Heart left ventricle (tissue), 16 donors: ENCODE measurements at regions not wholly inside any gene's neighbourhood (a gene's known extent, or its start where the extent isn't known, plus 50 kb on each side); places are given as distances from the start of the nearest gene placed in this dataset.

Source experiments
- ATAC-seq, 4 donors: fragments of 200-7000 bp; cut with Tn5 transposase; one replicate each; pipeline ENCODE4 v1.9.1; 2020 to 2022; ENCODE audit warnings: moderate library complexity in 4 of 4, mild to moderate bottlenecking in 3 of 4, moderate number of reproducible peaks in 1 of 4
- DNase-seq, 5 donors: peaks; one replicate each; pipeline ENCODE4 v3.0.0-alpha.2; 2020
- H3K27ac ChIP-seq, 12 donors: fragments of 200-600 bp; sonication (generic) in 4 of 12; one replicate each; pipeline versions ENCODE4 v1.5.0 to v1.8.0; 2016 to 2022; ENCODE audit warnings: mild to moderate bottlenecking in 2 of 12
- H3K27me3 ChIP-seq, 9 donors: fragments of 200-600 bp; sonication (generic) in 2 of 9; one replicate each; pipeline versions ENCODE4 v1.5.1 to v1.8.0; 2016 to 2022; ENCODE audit warnings: mild to moderate bottlenecking in 3 of 9
- H3K36me3 ChIP-seq, 9 donors: fragments of 200-600 bp; sonication (generic) in 2 of 9; one replicate each; pipeline versions ENCODE4 v1.5.0 to v1.8.0; 2018 to 2022; ENCODE audit warnings: mild to moderate bottlenecking in 2 of 9
- H3K4me1 ChIP-seq, 12 donors: fragments of 200-600 bp; sonication (generic) in 4 of 12; one replicate each; pipeline versions ENCODE4 v1.5.0 to v1.8.0; 2016 to 2022; ENCODE audit warnings: mild to moderate bottlenecking in 3 of 12
- H3K4me3 ChIP-seq, 12 donors: fragments of 200-600 bp; sonication (generic) in 4 of 12; one replicate each; pipeline versions ENCODE4 v1.5.0 to v1.8.0; 2017 to 2022; ENCODE audit warnings: mild to moderate bottlenecking in 9 of 12, moderate library complexity in 4 of 12
- H3K9me3 ChIP-seq, 12 donors: fragments of 200-600 bp; sonication (generic) in 4 of 12; one replicate each; pipeline versions ENCODE4 v1.5.0 to v1.8.0; 2016 to 2022; ENCODE audit warnings: mild to moderate bottlenecking in 1 of 12
- POLR2A ChIP-seq, 2 donors: fragments of 450-650 bp; IDR thresholded peaks; one replicate each; pipeline ENCODE4 v1.6.1; 2017; ENCODE audit warnings: antibody characterized with exemption in 2 of 2, mild to moderate bottlenecking in 2 of 2, moderate library complexity in 2 of 2
- WGBS, 4 donors: extraction: QIAGEN DNeasy Blood & Tissue Kit in 2 of 4; methylation state at CpG; one replicate each; pipeline versions ENCODE4 v1.1.5 to v1.1.7; 2013 to 2018; 5-methylcytosine and 5-hydroxymethylcytosine counted together
- intact Hi-C, 10 donors: fragments of 100-400 bp; cut with DNase I; formaldehyde crosslinking; loops; one replicate each; pipeline versions ENCODE4 v1.11.1 to v1.14.2; 2022
- TF ChIP-seq, protein P1 (sequence below), 12 donors: fragments of 200-600 bp; sonication (generic) in 4 of 12; IDR thresholded peaks; one replicate each; pipeline versions ENCODE4 v1.5.0 to v1.8.0; 2018 to 2022; ENCODE audit warnings: antibody characterized with exemption in 12 of 12, mild to moderate bottlenecking in 5 of 12
- donor health status: ischemic (EF 13 %, LVEDD 7.1; RV severe dilation, severe dysfunction).
- donor health status: healthy with polysubstance abuse.
- donor health status: DM: no; HTN: yes; CAD: no.
- donor health status: DM: no; HTN: no; CAD: no.
- donor health status: ischemic (EF 25% LVEDD 6.9; RV normal size, moderate dysfunction).
- donor health status: ischemic (EF 25% LVEDD 5.7; RV mildly dilated, moderate dysfunction).
- donor health status: healthy.
- donor health status: DM: yes; HTN: yes; CAD: no.
- donor health status: ischemic (EF 35%, LVEDD 5.7; RV mildly dilated, moderate dysfunction).
- donor health status: nonischemic (EF 11% LVEDD 7.7; RV severe dilation, severe dysfunction).
- donor health status: DM: yes; HTN: yes; CAD: no.
- donor health status: PGD.
- donor health status: ischemic (EF 29% LVEDD 5.4; RV normal size, mild dysfunction).
- donor health status: nonischemic (EF 23%, LVEDD 6.1; RV moderate dilation, normal function).

DNA sequence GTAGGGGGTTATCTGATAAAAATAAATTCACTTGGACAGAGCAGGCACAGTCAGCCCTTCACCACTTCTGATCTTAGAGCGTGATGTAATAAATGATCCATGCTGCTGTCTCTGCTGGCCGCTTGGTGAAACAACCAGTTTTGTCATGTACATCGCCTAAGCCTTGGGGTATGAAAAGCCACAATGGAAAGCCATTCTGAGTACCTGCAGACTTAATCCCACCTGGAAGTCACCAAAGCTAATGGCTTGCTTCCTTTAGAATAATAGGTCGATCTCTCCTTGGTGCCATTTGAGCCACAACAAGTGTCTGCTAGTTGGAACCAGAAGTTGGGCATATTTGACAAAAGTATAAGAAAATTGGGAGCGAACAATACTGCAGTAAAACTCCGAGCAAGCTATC is 1649.7 kb upstream of the SPRY2 start:
- DNase-seq (no peak), ATAC-seq (no peak)
- no peak overlapping the region for H3K27ac ChIP-seq
- intact Hi-C loops = no loop called here
- H3K27me3 ChIP-seq = no peaks in the 10 kb centered on the region
- peaks cover 0 to 3% (median 0%) of the 10 kb centered on the region in 12 donors for H3K9me3 ChIP-seq
- TF ChIP-seq POLR2A (IDR thresholded peaks at IDR 0.05) = no peak
- TF ChIP-seq, protein P1, sequence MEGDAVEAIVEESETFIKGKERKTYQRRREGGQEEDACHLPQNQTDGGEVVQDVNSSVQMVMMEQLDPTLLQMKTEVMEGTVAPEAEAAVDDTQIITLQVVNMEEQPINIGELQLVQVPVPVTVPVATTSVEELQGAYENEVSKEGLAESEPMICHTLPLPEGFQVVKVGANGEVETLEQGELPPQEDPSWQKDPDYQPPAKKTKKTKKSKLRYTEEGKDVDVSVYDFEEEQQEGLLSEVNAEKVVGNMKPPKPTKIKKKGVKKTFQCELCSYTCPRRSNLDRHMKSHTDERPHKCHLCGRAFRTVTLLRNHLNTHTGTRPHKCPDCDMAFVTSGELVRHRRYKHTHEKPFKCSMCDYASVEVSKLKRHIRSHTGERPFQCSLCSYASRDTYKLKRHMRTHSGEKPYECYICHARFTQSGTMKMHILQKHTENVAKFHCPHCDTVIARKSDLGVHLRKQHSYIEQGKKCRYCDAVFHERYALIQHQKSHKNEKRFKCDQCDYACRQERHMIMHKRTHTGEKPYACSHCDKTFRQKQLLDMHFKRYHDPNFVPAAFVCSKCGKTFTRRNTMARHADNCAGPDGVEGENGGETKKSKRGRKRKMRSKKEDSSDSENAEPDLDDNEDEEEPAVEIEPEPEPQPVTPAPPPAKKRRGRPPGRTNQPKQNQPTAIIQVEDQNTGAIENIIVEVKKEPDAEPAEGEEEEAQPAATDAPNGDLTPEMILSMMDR (IDR thresholded peaks at IDR 0.05) = no peak
- no peak overlapping the region for H3K4me3 ChIP-seq
- H3K4me1 ChIP-seq = no peaks in the 10 kb centered on the region
- 87 to 89% (median 87%) methylated on average over 6 of the region's 6 CpGs for WGBS, 4 donors
- H3K36me3 ChIP-seq = no peaks in the 10 kb centered on the region

DNA sequence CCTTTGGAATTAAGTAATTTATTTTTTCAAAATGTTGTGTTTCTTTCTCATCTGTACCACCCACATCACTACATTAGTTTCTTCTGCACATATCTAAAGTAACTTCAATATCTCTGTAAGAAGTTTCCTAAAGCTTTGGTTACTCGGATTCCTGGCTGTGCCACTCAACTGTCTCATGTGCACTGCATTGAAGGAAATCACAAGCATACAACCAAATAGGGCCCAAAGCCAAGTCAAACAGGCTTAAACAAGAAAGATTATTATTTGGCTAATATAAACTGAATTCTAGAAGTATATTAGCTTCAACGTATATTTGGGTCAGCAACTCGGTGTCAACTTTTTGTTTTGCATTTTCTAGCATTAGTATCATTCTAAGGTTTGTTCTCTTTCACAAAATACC is 1647.6 kb upstream of the SPRY2 start:
- 38 to 47% (median 46%) methylated on average over 3 of the region's 3 CpGs for WGBS, 4 donors
- intact Hi-C loops = no loop called here
- Histone ChIP-seq H3K27me3 (no peaks in the 10 kb centered on the region), H3K4me1 (no peaks in the 10 kb centered on the region), H3K9me3 (peaks cover 0 to 6% (median 0%) of the 10 kb centered on the region in 12 donors), H3K4me3 (no peak overlapping the region), H3K36me3 (no peaks in the 10 kb centered on the region), H3K27ac (no peak overlapping the region)
- DNase-seq = no peak
- ATAC-seq = no peak
- no peak for TF ChIP-seq POLR2A (IDR thresholded peaks at IDR 0.05)
- TF ChIP-seq, protein P1 (IDR thresholded peaks at IDR 0.05) = no peak

DNA sequence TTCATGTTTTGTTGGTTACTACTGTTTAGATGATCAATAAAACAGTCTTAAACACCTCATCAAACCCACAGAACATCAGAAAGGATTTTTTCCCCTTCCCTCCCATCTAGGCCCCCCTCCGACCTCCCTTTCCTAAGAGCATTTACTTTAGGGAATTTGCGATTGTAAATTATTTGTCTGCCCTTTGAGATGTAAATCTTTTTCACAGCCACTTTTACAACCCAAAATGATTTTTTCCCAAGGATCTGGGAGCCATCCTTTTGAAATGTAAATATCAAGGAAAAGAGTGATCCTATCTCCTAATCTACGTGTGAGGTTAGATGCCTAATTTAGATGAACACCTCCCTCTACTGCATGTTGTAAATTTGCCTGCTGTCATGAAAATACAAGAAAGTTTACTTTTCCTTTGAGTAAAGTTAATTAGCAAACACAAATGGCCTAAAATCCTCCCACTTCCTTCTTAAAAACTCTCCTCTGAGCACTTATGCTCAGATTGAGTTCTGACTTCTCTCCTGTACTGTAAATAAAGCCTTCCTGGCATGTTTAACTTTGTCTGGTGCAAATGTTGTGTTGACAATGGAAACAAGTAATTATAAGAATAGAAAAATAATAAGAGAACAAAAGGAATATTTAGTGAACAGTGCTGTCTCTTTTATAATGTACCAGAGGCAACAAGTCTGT is 1646.9 kb upstream of the SPRY2 start:
- ATAC-seq (no peak), DNase-seq (no peak)
- Histone ChIP-seq H3K4me3 (no peak overlapping the region), H3K27ac (no peak overlapping the region), H3K4me1 (no peaks in the 10 kb centered on the region), H3K36me3 (no peaks in the 10 kb centered on the region), H3K9me3 (peaks cover 0 to 6% (median 0%) of the 10 kb centered on the region in 12 donors), H3K27me3 (no peaks in the 10 kb centered on the region)
- 59 to 72% (median 68%) methylated on average over 3 of the region's 3 CpGs for WGBS, 4 donors
- intact Hi-C loops = no loop called here
- no peak for TF ChIP-seq POLR2A (IDR thresholded peaks at IDR 0.05)
- TF ChIP-seq, protein P1 (IDR thresholded peaks at IDR 0.05) = no peak

DNA sequence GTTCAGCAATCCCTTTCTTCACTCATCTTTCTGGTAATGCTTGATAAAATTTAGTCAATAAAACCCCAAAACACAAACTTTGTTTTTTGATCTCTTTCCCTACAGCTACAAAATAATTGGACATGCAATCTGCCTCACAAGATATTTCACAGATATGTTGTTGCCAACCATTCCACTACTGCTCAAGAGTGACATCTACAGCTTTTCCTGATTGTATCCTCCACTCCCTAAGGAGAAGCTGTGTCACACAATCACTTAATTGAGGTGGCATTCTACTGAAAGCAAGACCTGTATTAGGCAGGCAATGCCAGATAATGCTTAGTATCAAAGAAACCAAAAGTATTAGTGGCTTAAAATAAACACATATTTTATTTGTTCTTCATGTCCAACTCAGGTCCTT is 1646.2 kb upstream of the SPRY2 start:
- no peaks in the 10 kb centered on the region for H3K27me3 ChIP-seq
- no peaks in the 10 kb centered on the region for H3K4me1 ChIP-seq
- intact Hi-C loops = no loop called here
- no peak for DNase-seq
- no peaks in the 10 kb centered on the region for H3K36me3 ChIP-seq
- no peak overlapping the region for H3K4me3 ChIP-seq
- ATAC-seq = no peak
- peaks cover 0 to 6% (median 0%) of the 10 kb centered on the region in 12 donors for H3K9me3 ChIP-seq
- TF ChIP-seq, protein P1 (IDR thresholded peaks at IDR 0.05) = no peak
- TF ChIP-seq POLR2A (IDR thresholded peaks at IDR 0.05) = no peak
- no peak overlapping the region for H3K27ac ChIP-seq
